ENCODE measurements at regions not wholly inside any gene's neighbourhood (a gene's known extent, or its start where the extent isn't known, plus 50 kb on each side); places are given as distances from the start of the nearest gene placed in this dataset.

DNA sequence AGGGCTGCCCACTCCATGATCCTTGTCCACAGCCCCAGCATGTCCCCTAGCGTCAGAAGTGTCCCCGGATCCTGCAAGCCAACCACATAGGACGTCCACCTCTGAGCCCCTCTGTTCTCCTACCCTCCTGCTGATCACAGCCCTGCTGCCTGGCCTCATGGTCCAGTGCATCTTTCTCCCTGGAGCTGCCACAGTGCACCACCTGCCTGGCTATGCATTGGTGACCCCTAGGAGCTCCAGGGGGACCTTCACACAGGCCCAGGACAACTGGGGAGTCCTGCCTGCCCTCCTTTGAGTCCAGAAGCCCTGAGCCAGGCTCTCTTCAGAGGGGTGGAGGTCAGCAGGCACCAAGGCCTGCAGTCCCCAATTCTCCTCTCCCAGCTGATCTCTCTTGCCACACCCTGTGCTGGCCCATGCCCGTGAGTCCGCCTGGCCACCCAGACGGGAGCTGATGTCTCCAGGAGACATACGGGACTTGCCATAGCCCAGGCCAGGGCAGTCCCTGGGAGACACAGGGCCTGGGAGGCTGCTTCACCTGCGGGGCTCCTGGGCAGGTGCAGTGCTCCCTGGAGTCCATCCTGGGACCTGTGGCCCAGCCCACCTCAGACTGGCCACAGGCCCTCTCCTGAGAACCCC is 77.4 kb upstream of the RET start:
- no peaks in the 10 kb centered on the region for H3K4me1 Mint-ChIP-seq (ENCODE audit: unreplicated experiment)
- H3K9me3 Mint-ChIP-seq (ENCODE audit: unreplicated experiment), result no peaks in the 10 kb centered on the region
- H3K27me3 Mint-ChIP-seq (ENCODE audit: unreplicated experiment), result peaks cover 4% of the 10 kb centered on the region
- TF ChIP-seq, protein P1, sequence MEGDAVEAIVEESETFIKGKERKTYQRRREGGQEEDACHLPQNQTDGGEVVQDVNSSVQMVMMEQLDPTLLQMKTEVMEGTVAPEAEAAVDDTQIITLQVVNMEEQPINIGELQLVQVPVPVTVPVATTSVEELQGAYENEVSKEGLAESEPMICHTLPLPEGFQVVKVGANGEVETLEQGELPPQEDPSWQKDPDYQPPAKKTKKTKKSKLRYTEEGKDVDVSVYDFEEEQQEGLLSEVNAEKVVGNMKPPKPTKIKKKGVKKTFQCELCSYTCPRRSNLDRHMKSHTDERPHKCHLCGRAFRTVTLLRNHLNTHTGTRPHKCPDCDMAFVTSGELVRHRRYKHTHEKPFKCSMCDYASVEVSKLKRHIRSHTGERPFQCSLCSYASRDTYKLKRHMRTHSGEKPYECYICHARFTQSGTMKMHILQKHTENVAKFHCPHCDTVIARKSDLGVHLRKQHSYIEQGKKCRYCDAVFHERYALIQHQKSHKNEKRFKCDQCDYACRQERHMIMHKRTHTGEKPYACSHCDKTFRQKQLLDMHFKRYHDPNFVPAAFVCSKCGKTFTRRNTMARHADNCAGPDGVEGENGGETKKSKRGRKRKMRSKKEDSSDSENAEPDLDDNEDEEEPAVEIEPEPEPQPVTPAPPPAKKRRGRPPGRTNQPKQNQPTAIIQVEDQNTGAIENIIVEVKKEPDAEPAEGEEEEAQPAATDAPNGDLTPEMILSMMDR (IDR thresholded peaks at IDR 0.05; ENCODE audit: unreplicated experiment), result no peak
- no peaks in the 10 kb centered on the region for H3K36me3 Mint-ChIP-seq (ENCODE audit: low read depth, unreplicated experiment)
- no peak overlapping the region for H3K4me3 Mint-ChIP-seq (ENCODE audit: unreplicated experiment)
- no peak for DNase-seq (ENCODE audit: low spot score)
- peak overlapping the region; percentile 42 for H3K27ac Mint-ChIP-seq (ENCODE audit: unreplicated experiment)

DNA sequence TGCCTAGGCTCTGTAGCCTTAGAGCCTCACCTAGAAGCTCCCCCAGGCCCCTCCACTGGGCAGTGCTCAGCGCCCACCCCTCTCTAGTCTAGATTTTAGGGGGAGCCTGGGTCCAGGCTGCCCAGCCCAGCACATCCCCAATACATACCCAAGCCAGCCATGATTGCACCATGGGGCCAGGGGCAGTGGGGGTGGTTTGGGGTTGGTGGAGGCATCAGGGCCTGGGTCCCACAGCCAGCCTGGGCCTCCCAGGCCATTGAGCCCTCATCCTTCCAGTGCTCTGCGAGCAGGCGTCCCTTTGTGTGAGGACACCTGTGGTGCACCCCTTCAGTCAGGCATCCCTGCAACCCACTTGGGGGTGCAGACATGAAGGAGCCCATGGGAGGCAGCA is 76.9 kb upstream of the RET start:
- TF ChIP-seq, protein P1 (IDR thresholded peaks at IDR 0.05; ENCODE audit: unreplicated experiment), result no peak
- Mint-ChIP-seq H3K27ac (ENCODE audit: unreplicated experiment) (no peak overlapping the region), H3K36me3 (ENCODE audit: low read depth, unreplicated experiment) (no peaks in the 10 kb centered on the region), H3K4me3 (ENCODE audit: unreplicated experiment) (no peak overlapping the region), H3K4me1 (ENCODE audit: unreplicated experiment) (no peaks in the 10 kb centered on the region), H3K9me3 (ENCODE audit: unreplicated experiment) (no peaks in the 10 kb centered on the region), H3K27me3 (ENCODE audit: unreplicated experiment) (peaks cover 4% of the 10 kb centered on the region)
- no peak for DNase-seq (ENCODE audit: low spot score)

DNA sequence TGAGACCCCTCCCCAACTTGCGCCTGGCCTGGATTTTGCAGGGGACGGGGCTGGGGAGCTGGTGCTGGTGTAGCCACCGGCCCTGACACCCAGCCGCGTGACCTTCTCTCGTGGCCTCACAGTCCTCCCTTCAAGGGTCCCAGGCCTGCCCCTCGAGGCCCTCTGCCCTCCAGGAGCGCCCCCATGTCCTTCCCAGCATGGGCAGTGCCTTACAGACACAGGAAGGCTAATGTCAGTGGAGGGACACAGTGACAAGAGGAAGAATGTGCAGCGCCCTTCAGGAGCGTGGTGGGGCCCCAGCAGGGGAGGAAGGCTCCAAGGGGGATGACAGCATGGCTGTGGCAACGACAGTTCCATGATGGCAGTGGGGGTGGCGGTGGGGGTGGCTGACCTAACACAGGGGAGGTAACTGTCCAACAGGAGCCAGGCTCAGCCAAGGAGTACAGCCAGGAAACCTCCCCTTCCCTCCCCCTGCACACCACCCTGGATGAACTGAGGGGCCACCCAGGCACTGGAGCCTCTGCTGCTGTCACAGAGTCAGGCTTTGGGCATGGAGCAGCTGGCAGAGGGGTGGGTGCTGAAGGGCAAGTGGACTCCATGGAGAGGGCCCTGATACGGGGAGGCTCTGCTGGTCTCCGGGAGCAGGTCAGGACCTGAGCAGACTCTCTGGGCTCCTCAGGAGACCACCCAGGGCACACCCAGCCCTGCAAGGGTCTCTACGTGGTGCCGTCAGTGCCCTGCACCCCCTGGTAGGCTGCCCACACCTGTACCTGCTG is 76.0 kb upstream of the RET start:
- DNase-seq (ENCODE audit: low spot score), result peak; percentile 2

DNA sequence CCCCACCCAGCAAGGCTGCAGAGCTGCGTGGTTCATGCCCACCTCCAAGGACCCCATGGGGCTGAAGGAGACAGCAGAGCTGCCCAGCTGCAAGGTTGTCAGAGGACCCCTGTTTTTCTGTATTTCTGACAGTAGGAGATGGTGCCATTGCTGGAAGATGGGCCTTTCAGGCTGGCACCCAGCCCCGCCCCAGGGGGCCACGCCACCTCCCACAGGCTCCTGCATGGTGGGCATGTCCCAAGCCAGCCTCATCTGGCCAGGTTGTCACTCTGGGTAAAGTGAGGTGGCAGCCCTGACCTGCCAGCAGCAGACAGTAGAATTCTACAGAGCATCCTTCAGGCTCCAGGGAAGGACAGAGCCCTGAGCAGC is 75.5 kb upstream of the RET start:
- no peak overlapping the region for H3K4me3 Mint-ChIP-seq (ENCODE audit: unreplicated experiment)
- H3K27me3 Mint-ChIP-seq (ENCODE audit: unreplicated experiment), result peaks cover 1% of the 10 kb centered on the region
- no peaks in the 10 kb centered on the region for H3K9me3 Mint-ChIP-seq (ENCODE audit: unreplicated experiment)
- no peaks in the 10 kb centered on the region for H3K36me3 Mint-ChIP-seq (ENCODE audit: low read depth, unreplicated experiment)
- H3K4me1 Mint-ChIP-seq (ENCODE audit: unreplicated experiment), result no peaks in the 10 kb centered on the region
- DNase-seq (ENCODE audit: low spot score), result no peak
- H3K27ac Mint-ChIP-seq (ENCODE audit: unreplicated experiment), result no peak overlapping the region
- TF ChIP-seq, protein P1 (IDR thresholded peaks at IDR 0.05; ENCODE audit: unreplicated experiment), result no peak

More for the DNA sequence above, 76.0 kb upstream of the RET start:
- TF ChIP-seq, protein P1 (IDR thresholded peaks at IDR 0.05; ENCODE audit: unreplicated experiment), result no peak
- peaks cover 4% of the 10 kb centered on the region for H3K27me3 Mint-ChIP-seq (ENCODE audit: unreplicated experiment)
- H3K4me1 Mint-ChIP-seq (ENCODE audit: unreplicated experiment), result no peaks in the 10 kb centered on the region
- H3K4me3 Mint-ChIP-seq (ENCODE audit: unreplicated experiment), result no peak overlapping the region
- no peaks in the 10 kb centered on the region for H3K9me3 Mint-ChIP-seq (ENCODE audit: unreplicated experiment)
- no peak overlapping the region for H3K27ac Mint-ChIP-seq (ENCODE audit: unreplicated experiment)
- H3K36me3 Mint-ChIP-seq (ENCODE audit: low read depth, unreplicated experiment), result no peaks in the 10 kb centered on the region

DNA sequence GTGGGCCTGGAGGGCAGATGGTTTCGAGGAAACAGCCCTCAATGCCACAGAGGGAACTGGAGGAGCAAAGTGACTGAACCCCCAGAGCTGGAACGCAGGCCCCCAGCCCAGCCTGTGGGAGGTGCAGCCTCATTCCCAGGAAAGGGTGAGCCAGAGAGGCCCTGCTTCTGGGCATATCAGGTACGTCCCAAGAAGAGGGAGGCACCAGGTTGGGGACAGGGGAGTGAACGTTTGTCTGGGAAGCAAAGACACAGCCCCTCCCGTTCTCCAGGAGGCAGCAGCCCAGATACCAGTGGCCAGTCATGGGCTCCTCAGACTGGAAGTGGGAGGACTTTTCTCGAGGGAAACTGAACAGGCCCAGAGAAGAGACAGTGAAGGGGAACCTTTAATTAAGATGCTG is 74.3 kb upstream of the RET start:
- Mint-ChIP-seq H3K4me3 (ENCODE audit: unreplicated experiment) (no peak overlapping the region), H3K9me3 (ENCODE audit: unreplicated experiment) (no peaks in the 10 kb centered on the region), H3K4me1 (ENCODE audit: unreplicated experiment) (no peaks in the 10 kb centered on the region), H3K27ac (ENCODE audit: unreplicated experiment) (no peak overlapping the region), H3K36me3 (ENCODE audit: low read depth, unreplicated experiment) (no peaks in the 10 kb centered on the region), H3K27me3 (ENCODE audit: unreplicated experiment) (peaks cover 1% of the 10 kb centered on the region)
- TF ChIP-seq, protein P1 (IDR thresholded peaks at IDR 0.05; ENCODE audit: unreplicated experiment), result no peak
- no peak for DNase-seq (ENCODE audit: low spot score)
